Globus pallidus (tissue), 1 donor: ENCODE measurements at regions not wholly inside any gene's neighbourhood (a gene's known extent, or its start where the extent isn't known, plus 50 kb on each side); places are given as distances from the start of the nearest gene placed in this dataset.

ENCODE experiments used
- DNase-seq: peaks from one replicate; pipeline ENCODE4 v3.0.0-alpha.2; 2015; ENCODE audit warnings: low spot score

GRCh38 chr2:2717406-2717805, 386.3 kb upstream of the MYT1L start:
- DNase-seq = no peak

- no peak for DNase-seq
These were observed 385.7 kb upstream of the MYT1L start for GRCh38 chr2:2716771-2717170.

- no peak for DNase-seq
These were observed 384.2 kb upstream of the MYT1L start for GRCh38 chr2:2715036-2715818.

- no peak for DNase-seq
These were observed 383.3 kb upstream of the MYT1L start for GRCh38 chr2:2714408-2714807.

GRCh38 chr2:2709431-2709770, 378.3 kb upstream of the MYT1L start:
- no peak for DNase-seq

- DNase-seq = no peak
These were observed 377.7 kb upstream of the MYT1L start for GRCh38 chr2:2708575-2709430.

- DNase-seq = peak; percentile 15
These were observed 376.3 kb upstream of the MYT1L start for GRCh38 chr2:2707206-2707991.

- DNase-seq = no peak
These were observed 375.2 kb upstream of the MYT1L start for GRCh38 chr2:2706306-2706705.

- no peak for DNase-seq
These were observed 374.8 kb upstream of the MYT1L start for GRCh38 chr2:2705871-2706270.

GRCh38 chr2:2704428-2705090, 373.5 kb upstream of the MYT1L start:
- no peak for DNase-seq

- DNase-seq = no peak
These were observed 372.8 kb upstream of the MYT1L start for GRCh38 chr2:2703762-2704427.

GRCh38 chr2:2703172-2703571, 372.1 kb upstream of the MYT1L start:
- DNase-seq = no peak

GRCh38 chr2:2702385-2702784, 371.3 kb upstream of the MYT1L start:
- no peak for DNase-seq

- no peak for DNase-seq
These were observed 370.7 kb upstream of the MYT1L start for GRCh38 chr2:2701813-2702212.

GRCh38 chr2:2701176-2701781, 370.2 kb upstream of the MYT1L start:
- no peak for DNase-seq

GRCh38 chr2:2699121-2699505, 368.0 kb upstream of the MYT1L start:
- no peak for DNase-seq

GRCh38 chr2:2698182-2699120, 367.4 kb upstream of the MYT1L start:
- no peak for DNase-seq

- no peak for DNase-seq
These were observed 365.8 kb upstream of the MYT1L start for GRCh38 chr2:2696733-2697455.

- no peak for DNase-seq
These were observed 365.2 kb upstream of the MYT1L start for GRCh38 chr2:2696325-2696724.
